OCI-LY1 (cell line): ENCODE measurements at regions not wholly inside any gene's neighbourhood (a gene's known extent, or its start where the extent isn't known, plus 50 kb on each side); places are given as distances from the start of the nearest gene placed in this dataset.

Source experiments
- EZH2 ChIP-seq: fragments of 200-600 bp; sonication (generic), shearing (Covaris generic); IDR thresholded peaks from 2 replicates; pipeline ENCODE4 v1.8.0; 2017; ENCODE audit warnings: borderline replicate concordance, mixed run types, mild to moderate bottlenecking, antibody characterized with exemption, low read length, moderate library complexity, mixed read lengths
- TF ChIP-seq, protein P1 (sequence below): fragments of 200-600 bp; sonication (generic), shearing (Covaris generic); IDR thresholded peaks from 2 replicates; pipeline ENCODE4 v1.5.1; 2017; ENCODE audit warnings: mild to moderate bottlenecking, antibody characterized with exemption, low read length, moderate library complexity, mixed read lengths

DNA sequence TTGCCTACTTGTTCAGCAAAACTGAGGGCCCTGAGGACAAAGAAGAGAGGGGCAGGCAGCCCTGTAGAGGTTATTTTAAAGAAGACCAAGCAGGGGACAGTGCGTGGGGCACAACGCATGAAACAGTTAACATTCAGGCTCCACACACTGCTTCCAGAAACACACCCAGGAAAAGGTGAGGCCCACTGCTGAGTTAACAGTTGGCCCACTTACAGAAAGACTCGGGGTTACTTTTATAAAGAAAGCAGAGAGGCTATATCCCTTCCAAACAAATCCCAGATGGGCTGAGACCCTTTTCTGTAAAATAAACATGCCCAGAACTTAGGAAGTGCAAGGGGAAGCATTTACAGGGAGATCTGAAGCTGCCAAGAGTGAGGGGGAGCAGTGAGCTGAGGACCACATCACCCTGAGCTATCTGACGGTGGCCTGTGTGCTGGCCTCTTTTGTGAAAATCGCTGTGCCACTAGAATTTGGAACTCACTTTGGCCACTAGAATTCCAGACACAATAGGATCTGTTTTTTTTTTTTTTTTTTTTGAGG lies 49.8 kb upstream of the SSTR4 start:
- no peak for TF ChIP-seq EZH2
- TF ChIP-seq, protein P1, sequence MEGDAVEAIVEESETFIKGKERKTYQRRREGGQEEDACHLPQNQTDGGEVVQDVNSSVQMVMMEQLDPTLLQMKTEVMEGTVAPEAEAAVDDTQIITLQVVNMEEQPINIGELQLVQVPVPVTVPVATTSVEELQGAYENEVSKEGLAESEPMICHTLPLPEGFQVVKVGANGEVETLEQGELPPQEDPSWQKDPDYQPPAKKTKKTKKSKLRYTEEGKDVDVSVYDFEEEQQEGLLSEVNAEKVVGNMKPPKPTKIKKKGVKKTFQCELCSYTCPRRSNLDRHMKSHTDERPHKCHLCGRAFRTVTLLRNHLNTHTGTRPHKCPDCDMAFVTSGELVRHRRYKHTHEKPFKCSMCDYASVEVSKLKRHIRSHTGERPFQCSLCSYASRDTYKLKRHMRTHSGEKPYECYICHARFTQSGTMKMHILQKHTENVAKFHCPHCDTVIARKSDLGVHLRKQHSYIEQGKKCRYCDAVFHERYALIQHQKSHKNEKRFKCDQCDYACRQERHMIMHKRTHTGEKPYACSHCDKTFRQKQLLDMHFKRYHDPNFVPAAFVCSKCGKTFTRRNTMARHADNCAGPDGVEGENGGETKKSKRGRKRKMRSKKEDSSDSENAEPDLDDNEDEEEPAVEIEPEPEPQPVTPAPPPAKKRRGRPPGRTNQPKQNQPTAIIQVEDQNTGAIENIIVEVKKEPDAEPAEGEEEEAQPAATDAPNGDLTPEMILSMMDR, result no peak
